ENCODE measurements at regions not wholly inside any gene's neighbourhood (a gene's known extent, or its start where the extent isn't known, plus 50 kb on each side); places are given as distances from the start of the nearest gene placed in this dataset.

- peak; percentile 62 for DNase-seq (ENCODE audit: low spot score)
- Mint-ChIP-seq H3K27me3 (ENCODE audit: low read depth) (no peaks in the 10 kb centered on the region), H3K27ac (no peak overlapping the region), H3K4me3 (no peak overlapping the region), H3K4me1 (ENCODE audit: low read depth) (peaks cover 10% of the 10 kb centered on the region), H3K36me3 (ENCODE audit: low read depth) (no peaks in the 10 kb centered on the region), H3K9me3 (peaks cover 43% of the 10 kb centered on the region)
These were observed 211.8 kb upstream of the C9orf72 start for GRCh38 chr9:27784847-27785713.

DNA sequence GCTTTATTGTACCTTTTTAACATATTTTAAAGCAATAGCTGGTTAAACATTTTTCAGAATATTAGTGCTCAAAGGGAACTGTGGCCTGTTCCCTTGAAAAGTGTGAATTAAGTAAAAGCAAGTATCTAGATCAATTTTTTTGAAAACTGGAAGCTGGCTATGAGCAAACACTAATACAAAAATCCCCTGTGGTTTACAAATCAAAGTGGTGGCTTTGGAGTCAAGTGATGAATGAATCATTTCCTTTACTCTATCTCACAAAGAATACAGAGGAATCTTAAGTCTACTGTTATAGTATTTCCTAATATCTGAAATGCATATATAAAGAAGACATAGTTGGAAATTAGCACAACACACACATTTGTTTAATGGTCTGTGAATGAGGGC is 212.4 kb upstream of the C9orf72 start:
- no peak for DNase-seq (ENCODE audit: low spot score)
- H3K4me3 Mint-ChIP-seq: no peak overlapping the region
- H3K4me1 Mint-ChIP-seq (ENCODE audit: low read depth): peaks cover 10% of the 10 kb centered on the region
- H3K9me3 Mint-ChIP-seq: peaks cover 48% of the 10 kb centered on the region
- H3K27ac Mint-ChIP-seq: no peak overlapping the region
- H3K36me3 Mint-ChIP-seq (ENCODE audit: low read depth): no peaks in the 10 kb centered on the region
- H3K27me3 Mint-ChIP-seq (ENCODE audit: low read depth): no peaks in the 10 kb centered on the region

- Mint-ChIP-seq H3K27me3 (ENCODE audit: low read depth) (no peaks in the 10 kb centered on the region), H3K36me3 (ENCODE audit: low read depth) (no peaks in the 10 kb centered on the region)
These were observed 214.6 kb upstream of the C9orf72 start for GRCh38 chr9:27787891-27788290.

DNA sequence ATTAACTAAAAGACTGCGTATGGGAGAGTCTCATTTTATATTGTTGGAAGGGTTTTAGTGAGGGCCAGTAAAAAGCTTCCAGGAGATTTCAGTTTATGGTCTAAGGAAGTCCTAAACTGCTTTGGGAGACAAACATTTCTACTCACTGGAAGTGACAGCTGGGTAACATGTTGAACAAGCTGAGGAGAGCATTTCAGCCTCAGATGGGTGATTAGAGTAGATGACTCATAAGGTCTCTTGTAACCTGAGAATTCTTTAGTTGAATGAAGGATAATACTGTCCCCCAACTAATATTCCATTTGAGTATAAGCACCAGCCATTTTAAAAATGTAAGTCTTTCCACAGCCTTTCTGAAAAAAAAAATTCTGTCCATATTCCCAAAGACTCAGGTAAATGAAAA is 218.0 kb upstream of the C9orf72 start:
- H3K4me1 Mint-ChIP-seq (ENCODE audit: low read depth): no peaks in the 10 kb centered on the region
- H3K27ac Mint-ChIP-seq: no peak overlapping the region
- no peak for DNase-seq (ENCODE audit: low spot score)
- no peaks in the 10 kb centered on the region for H3K36me3 Mint-ChIP-seq (ENCODE audit: low read depth)
- no peak overlapping the region for H3K4me3 Mint-ChIP-seq
- H3K9me3 Mint-ChIP-seq: peaks cover 33% of the 10 kb centered on the region
- no peaks in the 10 kb centered on the region for H3K27me3 Mint-ChIP-seq (ENCODE audit: low read depth)

More at GRCh38 chr9:27787891-27788290, 214.6 kb upstream of the C9orf72 start:
- Mint-ChIP-seq H3K9me3 (peaks cover 35% of the 10 kb centered on the region), H3K4me3 (no peak overlapping the region), H3K27ac (no peak overlapping the region), H3K4me1 (ENCODE audit: low read depth) (peaks cover 10% of the 10 kb centered on the region)
- no peak for DNase-seq (ENCODE audit: low spot score)

DNA sequence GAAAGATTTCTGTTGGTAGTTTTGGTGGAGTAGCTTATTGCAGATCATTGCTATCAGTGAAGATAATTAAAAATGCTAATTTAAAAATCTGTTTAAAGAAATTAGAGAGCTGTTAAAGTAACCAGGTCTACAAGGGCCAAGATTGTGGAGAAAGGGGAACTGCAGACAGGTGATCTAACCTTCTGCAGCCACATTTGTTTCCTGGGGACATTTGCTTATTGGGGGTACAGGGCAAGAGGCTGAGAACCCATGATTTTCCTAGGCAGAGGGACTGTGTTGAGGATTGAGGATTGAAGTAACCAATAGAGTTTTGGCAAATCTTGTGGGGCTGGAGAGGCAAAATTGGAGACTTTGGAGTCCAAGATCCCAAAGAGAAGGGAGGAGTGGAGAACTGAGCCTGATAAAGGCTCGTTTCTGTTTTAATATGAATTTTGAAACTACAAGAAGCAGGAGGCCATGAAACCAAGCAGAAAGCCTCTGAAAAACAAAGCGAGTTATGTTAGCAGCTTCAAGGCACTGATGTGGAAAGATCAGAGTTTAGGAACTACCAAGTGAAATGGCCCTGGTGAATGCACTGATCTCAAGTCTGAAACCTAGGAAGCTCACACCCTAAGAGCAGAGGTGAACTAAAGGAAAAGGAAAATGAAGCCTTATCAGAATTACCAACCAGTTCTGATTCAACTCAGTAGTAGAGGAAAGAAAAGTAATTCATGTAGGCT is 219.8 kb upstream of the C9orf72 start:
- Mint-ChIP-seq H3K36me3 (ENCODE audit: low read depth) (no peaks in the 10 kb centered on the region), H3K27ac (no peak overlapping the region), H3K27me3 (ENCODE audit: low read depth) (no peaks in the 10 kb centered on the region), H3K9me3 (peaks cover 31% of the 10 kb centered on the region), H3K4me3 (no peak overlapping the region), H3K4me1 (ENCODE audit: low read depth) (no peaks in the 10 kb centered on the region)
- DNase-seq (ENCODE audit: low spot score): no peak

DNA sequence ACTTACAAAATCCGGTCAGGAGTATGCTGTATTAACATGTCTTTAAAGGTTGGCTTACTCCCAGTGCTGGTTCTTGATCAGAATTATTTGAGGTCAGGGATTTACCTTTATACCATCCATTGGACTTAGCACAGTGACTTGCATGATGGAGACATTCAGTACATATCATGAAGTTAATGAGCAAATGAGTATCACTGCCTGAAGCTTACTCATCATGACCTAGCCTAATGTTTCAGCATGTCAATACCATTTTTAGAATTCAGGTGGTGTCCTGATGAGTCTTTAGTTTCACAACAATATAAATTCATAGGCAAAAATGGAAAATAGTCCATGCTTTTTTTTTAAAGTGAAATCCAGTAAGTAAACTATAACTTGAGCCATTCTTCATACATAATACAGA is 226.0 kb upstream of the C9orf72 start:
- DNase-seq (ENCODE audit: low spot score): no peak

GRCh38 chr9:27800159-27800558 is 226.9 kb upstream of the C9orf72 start:
- H3K27me3 Mint-ChIP-seq (ENCODE audit: low read depth): no peaks in the 10 kb centered on the region
- H3K4me3 Mint-ChIP-seq: no peak overlapping the region
- H3K27ac Mint-ChIP-seq: no peak overlapping the region
- no peaks in the 10 kb centered on the region for H3K4me1 Mint-ChIP-seq (ENCODE audit: low read depth)
- no peaks in the 10 kb centered on the region for H3K36me3 Mint-ChIP-seq (ENCODE audit: low read depth)
- DNase-seq (ENCODE audit: low spot score): no peak
- no peaks in the 10 kb centered on the region for H3K9me3 Mint-ChIP-seq

More for the DNA sequence above, 226.0 kb upstream of the C9orf72 start:
- H3K4me1 Mint-ChIP-seq (ENCODE audit: low read depth): no peaks in the 10 kb centered on the region
- H3K36me3 Mint-ChIP-seq (ENCODE audit: low read depth): no peaks in the 10 kb centered on the region
- no peak overlapping the region for H3K27ac Mint-ChIP-seq
- H3K27me3 Mint-ChIP-seq (ENCODE audit: low read depth): no peaks in the 10 kb centered on the region
- no peak overlapping the region for H3K4me3 Mint-ChIP-seq
- peaks cover 7% of the 10 kb centered on the region for H3K9me3 Mint-ChIP-seq

DNA sequence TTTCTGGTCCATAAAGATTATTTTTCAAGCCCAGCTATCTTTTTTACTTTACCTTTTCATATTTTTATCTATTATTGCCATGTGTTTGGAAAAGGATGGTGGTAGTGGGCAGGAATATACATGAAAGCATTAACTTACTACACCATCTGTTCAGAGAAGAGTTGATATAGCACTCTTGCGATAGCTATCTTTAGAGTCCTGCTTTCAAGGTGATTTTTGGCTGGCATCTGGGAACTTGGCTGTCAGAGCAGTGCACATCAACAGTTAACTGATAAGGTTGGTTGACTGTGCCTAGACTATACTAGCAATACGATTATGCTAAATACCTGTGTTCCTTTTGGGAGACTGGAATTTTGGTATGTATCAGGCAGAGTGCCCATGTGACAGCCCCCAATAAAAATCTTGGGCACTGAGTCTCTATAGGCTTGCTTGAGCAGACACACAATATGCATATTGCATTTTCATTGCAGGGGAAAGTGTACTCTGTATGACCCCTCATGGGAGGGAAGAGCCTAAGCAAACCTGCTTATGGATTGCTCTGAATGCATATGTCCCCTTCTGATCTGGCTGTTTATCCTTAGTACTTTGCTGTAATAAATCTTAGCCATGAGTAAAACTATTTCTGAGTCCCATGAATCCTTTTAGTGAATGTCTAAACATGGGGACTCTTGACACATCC is 227.6 kb upstream of the C9orf72 start:
- Mint-ChIP-seq H3K27ac (no peak overlapping the region), H3K4me3 (no peak overlapping the region), H3K9me3 (no peaks in the 10 kb centered on the region), H3K27me3 (ENCODE audit: low read depth) (no peaks in the 10 kb centered on the region), H3K4me1 (ENCODE audit: low read depth) (no peaks in the 10 kb centered on the region), H3K36me3 (ENCODE audit: low read depth) (no peaks in the 10 kb centered on the region)
- no peak for DNase-seq (ENCODE audit: low spot score)

DNA sequence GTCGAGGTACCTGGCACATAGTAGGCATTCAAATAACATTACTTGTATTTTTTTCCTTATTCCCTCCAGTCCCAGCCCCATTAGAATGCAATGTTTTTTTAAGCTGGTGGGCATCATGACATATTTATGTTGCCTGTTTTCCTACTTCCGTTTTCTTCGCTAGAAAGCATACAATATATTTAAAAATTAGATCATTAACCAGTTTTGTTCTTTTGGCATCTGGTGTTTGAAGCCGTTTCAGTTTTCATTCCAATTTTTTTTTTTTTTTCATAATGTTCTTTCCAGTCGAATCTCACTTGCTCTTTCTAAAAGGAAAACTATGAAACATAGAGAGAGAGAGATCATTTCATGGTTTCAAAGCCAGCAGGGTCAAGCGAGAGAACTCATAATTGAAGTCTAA is 228.3 kb upstream of the C9orf72 start:
- H3K27ac Mint-ChIP-seq: no peak overlapping the region
- H3K36me3 Mint-ChIP-seq (ENCODE audit: low read depth): no peaks in the 10 kb centered on the region
- no peak for DNase-seq (ENCODE audit: low spot score)
- H3K27me3 Mint-ChIP-seq (ENCODE audit: low read depth): no peaks in the 10 kb centered on the region
- H3K9me3 Mint-ChIP-seq: no peaks in the 10 kb centered on the region
- no peak overlapping the region for H3K4me3 Mint-ChIP-seq
- H3K4me1 Mint-ChIP-seq (ENCODE audit: low read depth): no peaks in the 10 kb centered on the region

DNA sequence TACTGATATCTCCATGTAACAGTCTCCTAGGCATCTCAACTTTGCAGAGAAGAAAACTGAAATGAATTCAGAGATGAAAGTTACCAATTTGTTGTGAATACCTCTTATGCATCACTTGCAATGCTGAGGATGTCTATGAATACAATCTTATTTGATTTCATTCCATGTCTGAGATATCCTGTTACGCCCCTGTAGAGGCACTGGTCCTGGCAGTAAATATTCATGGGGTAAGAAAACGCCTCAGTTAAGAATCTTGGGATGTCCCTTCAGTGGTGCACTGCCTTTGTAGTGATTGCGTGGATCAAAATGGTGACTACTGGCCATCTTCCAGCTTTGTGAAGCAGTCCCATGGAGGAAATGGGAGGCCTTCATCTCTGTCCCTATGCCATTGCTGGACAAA is 229.1 kb upstream of the C9orf72 start:
- no peak for DNase-seq (ENCODE audit: low spot score)
- no peak overlapping the region for H3K27ac Mint-ChIP-seq
- no peaks in the 10 kb centered on the region for H3K36me3 Mint-ChIP-seq (ENCODE audit: low read depth)
- H3K4me1 Mint-ChIP-seq (ENCODE audit: low read depth): no peaks in the 10 kb centered on the region
- H3K9me3 Mint-ChIP-seq: no peaks in the 10 kb centered on the region
- H3K27me3 Mint-ChIP-seq (ENCODE audit: low read depth): no peaks in the 10 kb centered on the region
- no peak overlapping the region for H3K4me3 Mint-ChIP-seq

- peaks cover 2% of the 10 kb centered on the region for H3K27me3 Mint-ChIP-seq (ENCODE audit: low read depth)
- H3K36me3 Mint-ChIP-seq (ENCODE audit: low read depth): no peaks in the 10 kb centered on the region
- DNase-seq (ENCODE audit: low spot score): no peak
- no peak overlapping the region for H3K4me3 Mint-ChIP-seq
- H3K4me1 Mint-ChIP-seq (ENCODE audit: low read depth): no peaks in the 10 kb centered on the region
- H3K27ac Mint-ChIP-seq: no peak overlapping the region
- no peaks in the 10 kb centered on the region for H3K9me3 Mint-ChIP-seq
These were observed 235.6 kb upstream of the C9orf72 start for GRCh38 chr9:27808864-27809263.

GRCh38 chr9:27817747-27818146 is 244.5 kb upstream of the C9orf72 start:
- H3K4me1 Mint-ChIP-seq (ENCODE audit: low read depth): no peaks in the 10 kb centered on the region
- H3K27me3 Mint-ChIP-seq (ENCODE audit: low read depth): peaks cover 5% of the 10 kb centered on the region
- H3K36me3 Mint-ChIP-seq (ENCODE audit: low read depth): no peaks in the 10 kb centered on the region
- no peak overlapping the region for H3K4me3 Mint-ChIP-seq
- H3K9me3 Mint-ChIP-seq: no peaks in the 10 kb centered on the region
- DNase-seq (ENCODE audit: low spot score): no peak
- no peak overlapping the region for H3K27ac Mint-ChIP-seq

GRCh38 chr9:27818348-27818747 is 245.1 kb upstream of the C9orf72 start:
- Mint-ChIP-seq H3K9me3 (no peaks in the 10 kb centered on the region), H3K4me3 (no peak overlapping the region), H3K27me3 (ENCODE audit: low read depth) (peaks cover 3% of the 10 kb centered on the region), H3K27ac (no peak overlapping the region), H3K4me1 (ENCODE audit: low read depth) (no peaks in the 10 kb centered on the region), H3K36me3 (ENCODE audit: low read depth) (no peaks in the 10 kb centered on the region)
- no peak for DNase-seq (ENCODE audit: low spot score)

DNA sequence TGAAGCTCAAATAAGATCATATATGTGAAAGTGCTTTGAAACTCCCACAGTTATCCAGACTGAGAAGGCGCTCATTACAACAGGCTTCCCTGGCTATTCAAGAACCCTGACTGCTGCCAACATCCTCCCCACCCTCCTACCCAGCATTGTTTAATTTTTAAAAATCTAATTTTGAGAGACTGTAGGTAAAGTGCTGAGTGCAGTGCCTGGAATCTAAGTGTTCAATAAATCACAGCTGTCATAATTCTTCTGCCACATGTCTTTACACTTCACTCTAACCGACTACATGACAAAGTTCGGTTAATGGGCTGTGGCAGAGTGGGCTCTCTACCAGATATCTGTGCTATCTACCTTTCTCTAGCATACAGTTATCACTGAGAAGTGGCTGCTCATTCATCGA is 255.6 kb upstream of the C9orf72 start:
- no peaks in the 10 kb centered on the region for H3K4me1 Mint-ChIP-seq (ENCODE audit: low read depth)
- no peaks in the 10 kb centered on the region for H3K36me3 Mint-ChIP-seq (ENCODE audit: low read depth)
- H3K4me3 Mint-ChIP-seq: no peak overlapping the region
- H3K27me3 Mint-ChIP-seq (ENCODE audit: low read depth): no peaks in the 10 kb centered on the region
- DNase-seq (ENCODE audit: low spot score): no peak
- H3K27ac Mint-ChIP-seq: no peak overlapping the region
- H3K9me3 Mint-ChIP-seq: no peaks in the 10 kb centered on the region

All from T-helper 2 cell treated with Interferon-gamma antibody and Interleukin-4, amounts not matched to agents 5 μg/mL and 100 μg/mL, for 36 hours (primary cell).